ENCODE measurements at regions not wholly inside any gene's neighbourhood (a gene's known extent, or its start where the extent isn't known, plus 50 kb on each side); places are given as distances from the start of the nearest gene placed in this dataset.
A peak's percentile ranks its signal among the peaks of the same experiment; 100 is the strongest.
"Not testable (repeated sequence)": the region's sequence is repeated elsewhere in the genome, so short reads cannot be mapped to it uniquely, and the experiment has no call there.

- Histone ChIP-seq H3K18ac (ENCODE audit: low read length) (no peak overlapping the region), H3K4me1 (ENCODE audit: control insufficient read depth in 2 of 2, insufficient read depth in 1 of 2, low read depth in 1 of 2, low read length in 2 of 2) (no peaks in the 10 kb centered on the region), H3K23ac (ENCODE audit: low read depth, low read length, poor library complexity) (no peak overlapping the region), H2BK5ac (ENCODE audit: low read length) (no peak overlapping the region), H2BK15ac (ENCODE audit: low read length) (no peak overlapping the region), H3K36me3 (replicated peaks in 1 of 2; ENCODE audit: control insufficient read depth in 2 of 2, insufficient read depth in 2 of 2, low read length in 2 of 2) (no peaks in the 10 kb centered on the region), H2AK5ac (ENCODE audit: low read depth, low read length) (no peak overlapping the region), H3K4me3 (ENCODE audit: low read length in 2 of 2) (no peak overlapping the region), H3K4ac (ENCODE audit: low read length) (no peak overlapping the region), H3K27ac (replicated peaks; ENCODE audit: low read length) (no peak overlapping the region), H2BK12ac (ENCODE audit: low read length) (no peak overlapping the region), H2AFZ (ENCODE audit: low read length) (no peak overlapping the region), H3K9me3 (replicated peaks in 1 of 2; ENCODE audit: control insufficient read depth in 2 of 2, insufficient read depth in 1 of 2, low read depth in 1 of 2, low read length in 2 of 2) (no peaks in the 10 kb centered on the region), H4K91ac (ENCODE audit: low read depth, low read length, poor library complexity) (no peak overlapping the region), H3K9ac (ENCODE audit: low read depth, low read length, poor library complexity) (no peak overlapping the region), H3K4me2 (ENCODE audit: insufficient read depth, low read length, poor library complexity, severe bottlenecking) (no peak overlapping the region), H3K14ac (ENCODE audit: low read length) (no peak overlapping the region), H3K27me3 (ENCODE audit: control insufficient read depth in 3 of 3, insufficient read depth in 3 of 3, low read depth in 1 of 3, low read length in 3 of 3) (no peaks in the 10 kb centered on the region), H2BK120ac (ENCODE audit: low read depth, low read length) (no peak overlapping the region), H3K79me1 (ENCODE audit: low read depth, low read length) (no peaks in the 10 kb centered on the region), H4K8ac (ENCODE audit: low read depth, low read length) (no peak overlapping the region)
- no peak for DNase-seq (ENCODE audit: low spot score)
- WGBS, 2 donors (ENCODE audit: extremely low coverage in 2 of 2, insufficient read length in 2 of 2, insufficient replicate concordance in 1 of 2), result no CpG with 5 or more reads among the region's 1 CpG
Measured at GRCh38 chr9:87039809-87040392, 92.6 kb upstream of the GAS1 start.

- H2BK5ac ChIP-seq (ENCODE audit: low read length), result no peak overlapping the region
- no peaks in the 10 kb centered on the region for H3K4me1 ChIP-seq (ENCODE audit: control insufficient read depth in 2 of 2, insufficient read depth in 1 of 2, low read depth in 1 of 2, low read length in 2 of 2)
- H2BK120ac ChIP-seq (ENCODE audit: low read depth, low read length), result no peak overlapping the region
- H4K91ac ChIP-seq (ENCODE audit: low read depth, low read length, poor library complexity), result no peak overlapping the region
- H3K4me3 ChIP-seq (ENCODE audit: low read length in 2 of 2), result no peak overlapping the region
- no peak overlapping the region for H3K18ac ChIP-seq (ENCODE audit: low read length)
- H2BK15ac ChIP-seq (ENCODE audit: low read length), result no peak overlapping the region
- no peak overlapping the region for H3K9ac ChIP-seq (ENCODE audit: low read depth, low read length, poor library complexity)
- no peak overlapping the region for H2AK5ac ChIP-seq (ENCODE audit: low read depth, low read length)
- no peak overlapping the region for H2AFZ ChIP-seq (ENCODE audit: low read length)
- no peaks in the 10 kb centered on the region for H3K36me3 ChIP-seq (replicated peaks in 1 of 2; ENCODE audit: control insufficient read depth in 2 of 2, insufficient read depth in 2 of 2, low read length in 2 of 2)
- H3K23ac ChIP-seq (ENCODE audit: low read depth, low read length, poor library complexity), result no peak overlapping the region
- no peak overlapping the region for H3K4ac ChIP-seq (ENCODE audit: low read length)
- no peaks in the 10 kb centered on the region for H3K9me3 ChIP-seq (replicated peaks in 1 of 2; ENCODE audit: control insufficient read depth in 2 of 2, insufficient read depth in 1 of 2, low read depth in 1 of 2, low read length in 2 of 2)
- no CpG with 5 or more reads among the region's 2 CpGs for WGBS, 2 donors (ENCODE audit: extremely low coverage in 2 of 2, insufficient read length in 2 of 2, insufficient replicate concordance in 1 of 2)
- H3K4me2 ChIP-seq (ENCODE audit: insufficient read depth, low read length, poor library complexity, severe bottlenecking), result no peak overlapping the region
- H3K27ac ChIP-seq (replicated peaks; ENCODE audit: low read length), result no peak overlapping the region
- H3K27me3 ChIP-seq (ENCODE audit: control insufficient read depth in 3 of 3, insufficient read depth in 3 of 3, low read depth in 1 of 3, low read length in 3 of 3), result no peaks in the 10 kb centered on the region
- H3K79me1 ChIP-seq (ENCODE audit: low read depth, low read length), result no peaks in the 10 kb centered on the region
- DNase-seq (ENCODE audit: low spot score), result no peak
- no peak overlapping the region for H3K14ac ChIP-seq (ENCODE audit: low read length)
- no peak overlapping the region for H2BK12ac ChIP-seq (ENCODE audit: low read length)
- no peak overlapping the region for H4K8ac ChIP-seq (ENCODE audit: low read depth, low read length)
Measured at GRCh38 chr9:87040410-87041009, 93.2 kb upstream of the GAS1 start.

GRCh38 chr9:87041553-87042235 lies 94.4 kb upstream of the GAS1 start:
- not testable (repeated sequence) for H3K27ac ChIP-seq (replicated peaks; ENCODE audit: low read length)
- H3K4me3 ChIP-seq (ENCODE audit: low read length in 2 of 2), result peak overlapping the region in 1 of 2 donors; percentile 46

GRCh38 chr9:87049929-87050608 lies 102.8 kb upstream of the GAS1 start:
- H3K79me1 ChIP-seq (ENCODE audit: low read depth, low read length); H3K18ac ChIP-seq (ENCODE audit: low read length); H3K23ac ChIP-seq (ENCODE audit: low read depth, low read length, poor library complexity); H4K91ac ChIP-seq (ENCODE audit: low read depth, low read length, poor library complexity); H3K9ac ChIP-seq (ENCODE audit: low read depth, low read length, poor library complexity); H3K4me2 ChIP-seq (ENCODE audit: insufficient read depth, low read length, poor library complexity, severe bottlenecking); H3K36me3 ChIP-seq (replicated peaks in 1 of 2; ENCODE audit: control insufficient read depth in 2 of 2, insufficient read depth in 2 of 2, low read length in 2 of 2); DNase-seq (ENCODE audit: low spot score); H2BK15ac ChIP-seq (ENCODE audit: low read length); H3K4me3 ChIP-seq (ENCODE audit: low read length in 2 of 2); H3K4me1 ChIP-seq (ENCODE audit: control insufficient read depth in 2 of 2, insufficient read depth in 1 of 2, low read depth in 1 of 2, low read length in 2 of 2); H3K27ac ChIP-seq (replicated peaks; ENCODE audit: low read length); H2BK5ac ChIP-seq (ENCODE audit: low read length); H4K8ac ChIP-seq (ENCODE audit: low read depth, low read length); H2AK5ac ChIP-seq (ENCODE audit: low read depth, low read length); H3K9me3 ChIP-seq (replicated peaks in 1 of 2; ENCODE audit: control insufficient read depth in 2 of 2, insufficient read depth in 1 of 2, low read depth in 1 of 2, low read length in 2 of 2); H2BK12ac ChIP-seq (ENCODE audit: low read length); H3K4ac ChIP-seq (ENCODE audit: low read length); H3K14ac ChIP-seq (ENCODE audit: low read length); H3K27me3 ChIP-seq (ENCODE audit: control insufficient read depth in 3 of 3, insufficient read depth in 3 of 3, low read depth in 1 of 3, low read length in 3 of 3); H2BK120ac ChIP-seq (ENCODE audit: low read depth, low read length); H2AFZ ChIP-seq (ENCODE audit: low read length): not testable (repeated sequence)
- no CpG with 5 or more reads among the region's 2 CpGs for WGBS, 2 donors (ENCODE audit: extremely low coverage in 2 of 2, insufficient read length in 2 of 2, insufficient replicate concordance in 1 of 2)

More at GRCh38 chr9:87041553-87042235, 94.4 kb upstream of the GAS1 start:
- H2BK120ac ChIP-seq (ENCODE audit: low read depth, low read length); DNase-seq (ENCODE audit: low spot score); H2BK12ac ChIP-seq (ENCODE audit: low read length); H3K18ac ChIP-seq (ENCODE audit: low read length); H3K14ac ChIP-seq (ENCODE audit: low read length); H3K9me3 ChIP-seq (replicated peaks in 1 of 2; ENCODE audit: control insufficient read depth in 2 of 2, insufficient read depth in 1 of 2, low read depth in 1 of 2, low read length in 2 of 2); H4K8ac ChIP-seq (ENCODE audit: low read depth, low read length); H3K4me1 ChIP-seq (ENCODE audit: control insufficient read depth in 2 of 2, insufficient read depth in 1 of 2, low read depth in 1 of 2, low read length in 2 of 2); H3K9ac ChIP-seq (ENCODE audit: low read depth, low read length, poor library complexity); H3K4ac ChIP-seq (ENCODE audit: low read length); H3K4me2 ChIP-seq (ENCODE audit: insufficient read depth, low read length, poor library complexity, severe bottlenecking); H3K27me3 ChIP-seq (ENCODE audit: control insufficient read depth in 3 of 3, insufficient read depth in 3 of 3, low read depth in 1 of 3, low read length in 3 of 3); H2BK5ac ChIP-seq (ENCODE audit: low read length); H3K79me1 ChIP-seq (ENCODE audit: low read depth, low read length); H2AK5ac ChIP-seq (ENCODE audit: low read depth, low read length); H4K91ac ChIP-seq (ENCODE audit: low read depth, low read length, poor library complexity); H3K23ac ChIP-seq (ENCODE audit: low read depth, low read length, poor library complexity); H2BK15ac ChIP-seq (ENCODE audit: low read length); H3K36me3 ChIP-seq (replicated peaks in 1 of 2; ENCODE audit: control insufficient read depth in 2 of 2, insufficient read depth in 2 of 2, low read length in 2 of 2): not testable (repeated sequence)
- WGBS, 2 donors (ENCODE audit: extremely low coverage in 2 of 2, insufficient read length in 2 of 2, insufficient replicate concordance in 1 of 2), result no CpG with 5 or more reads among the region's 29 CpGs
- H2AFZ ChIP-seq (ENCODE audit: low read length), result peak overlapping the region; percentile 67

Data from neuronal stem cell (in vitro differentiated cells).